Urinary bladder (tissue), 3 donors: ENCODE measurements at regions not wholly inside any gene's neighbourhood (a gene's known extent, or its start where the extent isn't known, plus 50 kb on each side); places are given as distances from the start of the nearest gene placed in this dataset.

ENCODE experiments used
- DNase-seq: peaks from one replicate; pipeline ENCODE4 v3.0.0-alpha.2; 2015; ENCODE audit errors: extremely low spot score
- H3K27ac ChIP-seq: one replicate; pipeline ENCODE4 v1.5.1; 2013; ENCODE audit warnings: low read depth, mild to moderate bottlenecking, moderate library complexity
- H3K36me3 ChIP-seq: one replicate; pipeline ENCODE4 v1.6.1; 2013; ENCODE audit warnings: mild to moderate bottlenecking, moderate library complexity; ENCODE audit not compliant: insufficient read depth
- H3K4me1 ChIP-seq: one replicate; pipeline ENCODE4 v1.6.1; 2013; ENCODE audit warnings: mild to moderate bottlenecking, moderate library complexity; ENCODE audit not compliant: insufficient read depth
- H3K4me3 ChIP-seq: one replicate; pipeline ENCODE4 v1.5.1; 2013; ENCODE audit warnings: low read depth, low read length
- WGBS: extraction: QIAGEN DNeasy Blood & Tissue Kit; methylation state at CpG from one replicate; pipeline ENCODE4 v1.1.7; 2013; 5-methylcytosine and 5-hydroxymethylcytosine counted together
- donor health status: healthy with polysubstance abuse.
- donor health status: healthy.

- H3K4me1 ChIP-seq: no peaks in the 10 kb centered on the region
- no peak overlapping the region for H3K27ac ChIP-seq
- WGBS: 86% methylated on average over 17 of the region's 17 CpGs
- DNase-seq: no peak
- H3K4me3 ChIP-seq: no peak overlapping the region
- H3K36me3 ChIP-seq: no peaks in the 10 kb centered on the region
Measured at GRCh38 chr11:134640971-134641968, 229.2 kb upstream of the B3GAT1 start.

DNA sequence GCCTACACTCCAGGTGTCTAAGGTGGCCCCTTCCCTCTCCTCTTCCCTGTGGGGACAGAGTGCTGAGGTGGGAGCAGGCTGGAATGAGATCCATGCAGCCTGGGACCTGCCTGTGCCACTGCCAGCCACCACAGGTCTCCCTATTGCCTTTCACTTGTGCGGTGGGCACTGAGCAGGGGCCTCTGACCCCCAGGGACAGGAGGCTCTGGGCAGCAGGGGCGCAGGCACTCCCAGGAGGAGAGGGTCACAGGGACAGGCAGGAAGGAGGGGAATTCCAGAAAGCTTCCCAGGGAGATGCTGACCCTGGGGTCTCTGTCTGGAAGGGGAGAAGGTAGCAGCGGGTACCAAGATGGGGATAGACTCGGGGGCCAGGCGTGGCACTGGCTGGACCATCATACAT is 228.5 kb upstream of the B3GAT1 start:
- H3K4me1 ChIP-seq: no peaks in the 10 kb centered on the region
- no peak for DNase-seq
- no peak overlapping the region for H3K4me3 ChIP-seq
- no peaks in the 10 kb centered on the region for H3K36me3 ChIP-seq
- no peak overlapping the region for H3K27ac ChIP-seq
- 88% methylated on average over 5 of the region's 5 CpGs for WGBS

DNA sequence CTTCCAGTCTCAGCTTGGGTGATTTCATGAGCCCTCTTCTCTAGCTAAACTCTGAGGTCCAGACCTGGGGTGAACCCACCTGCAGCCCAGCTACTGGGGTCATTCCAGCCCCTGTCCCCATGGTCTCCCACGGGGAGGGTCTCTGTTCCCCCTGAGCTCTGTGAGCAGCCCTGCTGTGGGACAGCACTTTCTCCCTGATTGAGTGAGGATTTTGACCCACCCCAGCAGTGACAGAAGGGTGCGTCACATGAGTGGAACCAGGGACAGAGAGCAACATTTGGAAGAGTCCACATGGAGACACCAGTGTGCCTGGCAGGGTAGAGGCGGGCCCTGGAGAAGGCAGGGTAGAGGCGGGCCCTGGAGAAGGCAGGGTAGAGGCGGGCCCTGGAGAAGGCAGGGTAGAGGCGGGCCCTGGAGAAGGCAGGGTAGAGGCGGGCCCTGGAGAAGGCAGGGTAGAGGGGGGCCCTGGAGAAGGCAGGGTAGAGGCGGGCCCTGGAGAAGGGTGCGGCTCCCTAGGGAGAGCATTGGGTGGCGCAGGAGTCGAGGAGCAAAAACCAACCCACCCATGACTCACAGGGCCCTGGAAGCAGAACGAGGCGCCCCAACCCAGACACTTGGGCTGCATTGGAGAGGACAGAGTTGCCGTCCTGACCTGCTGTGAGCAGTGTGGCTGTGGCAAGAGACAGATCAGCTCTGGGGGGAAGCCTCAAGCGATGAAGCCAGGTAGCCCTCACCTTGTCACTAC is 227.7 kb upstream of the B3GAT1 start:
- no peaks in the 10 kb centered on the region for H3K36me3 ChIP-seq
- WGBS: 67% methylated on average over 14 of the region's 15 CpGs
- H3K27ac ChIP-seq: no peak overlapping the region
- H3K4me1 ChIP-seq: no peaks in the 10 kb centered on the region
- H3K4me3 ChIP-seq: no peak overlapping the region
- no peak for DNase-seq

- DNase-seq: no peak
Measured at GRCh38 chr11:134638796-134639430, 226.9 kb upstream of the B3GAT1 start.

GRCh38 chr11:134637091-134638015 is 225.3 kb upstream of the B3GAT1 start:
- no peak for DNase-seq
- Histone ChIP-seq H3K36me3 (no peaks in the 10 kb centered on the region), H3K4me3 (no peak overlapping the region), H3K27ac (no peak overlapping the region), H3K4me1 (no peaks in the 10 kb centered on the region)
- 80% methylated on average over 11 of the region's 11 CpGs for WGBS

More at GRCh38 chr11:134638796-134639430, 226.9 kb upstream of the B3GAT1 start:
- H3K4me3 ChIP-seq: no peak overlapping the region
- no peak overlapping the region for H3K27ac ChIP-seq
- no peaks in the 10 kb centered on the region for H3K36me3 ChIP-seq
- 79% methylated on average over 10 of the region's 10 CpGs for WGBS
- H3K4me1 ChIP-seq: no peaks in the 10 kb centered on the region

DNA sequence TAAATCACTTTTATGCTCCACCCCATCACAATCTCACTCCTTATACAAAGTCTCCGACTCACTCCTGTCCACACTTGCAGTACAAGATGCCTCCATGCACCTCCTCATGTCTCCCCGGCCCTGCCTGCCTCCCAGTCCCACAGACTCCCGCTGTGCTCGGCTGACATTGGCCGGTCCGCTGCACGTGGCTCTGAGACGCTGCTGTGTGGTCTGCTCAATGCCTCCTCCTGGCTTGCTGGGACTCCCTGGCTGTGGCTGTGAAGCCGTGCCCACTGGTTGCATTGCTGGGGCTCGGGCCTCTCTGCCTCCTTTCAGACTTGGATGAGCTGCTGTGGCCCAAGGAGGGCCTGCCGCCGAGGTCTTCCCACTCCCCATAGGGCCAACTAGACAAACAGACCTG is 224.0 kb upstream of the B3GAT1 start:
- Histone ChIP-seq H3K4me1 (no peaks in the 10 kb centered on the region), H3K4me3 (no peak overlapping the region), H3K27ac (no peak overlapping the region), H3K36me3 (no peaks in the 10 kb centered on the region)
- 66% methylated on average over 12 of the region's 12 CpGs for WGBS
- DNase-seq: no peak

GRCh38 chr11:134634897-134635831 is 223.1 kb upstream of the B3GAT1 start:
- Histone ChIP-seq H3K4me3 (no peak overlapping the region), H3K27ac (no peak overlapping the region), H3K4me1 (no peaks in the 10 kb centered on the region), H3K36me3 (no peaks in the 10 kb centered on the region)
- 81% methylated on average over 22 of the region's 22 CpGs for WGBS
- DNase-seq: no peak

GRCh38 chr11:134633276-134633675 is 221.2 kb upstream of the B3GAT1 start:
- Histone ChIP-seq H3K36me3 (no peaks in the 10 kb centered on the region), H3K27ac (no peak overlapping the region), H3K4me3 (no peak overlapping the region), H3K4me1 (no peaks in the 10 kb centered on the region)
- DNase-seq: no peak
- WGBS: 90% methylated on average over 6 of the region's 6 CpGs

DNA sequence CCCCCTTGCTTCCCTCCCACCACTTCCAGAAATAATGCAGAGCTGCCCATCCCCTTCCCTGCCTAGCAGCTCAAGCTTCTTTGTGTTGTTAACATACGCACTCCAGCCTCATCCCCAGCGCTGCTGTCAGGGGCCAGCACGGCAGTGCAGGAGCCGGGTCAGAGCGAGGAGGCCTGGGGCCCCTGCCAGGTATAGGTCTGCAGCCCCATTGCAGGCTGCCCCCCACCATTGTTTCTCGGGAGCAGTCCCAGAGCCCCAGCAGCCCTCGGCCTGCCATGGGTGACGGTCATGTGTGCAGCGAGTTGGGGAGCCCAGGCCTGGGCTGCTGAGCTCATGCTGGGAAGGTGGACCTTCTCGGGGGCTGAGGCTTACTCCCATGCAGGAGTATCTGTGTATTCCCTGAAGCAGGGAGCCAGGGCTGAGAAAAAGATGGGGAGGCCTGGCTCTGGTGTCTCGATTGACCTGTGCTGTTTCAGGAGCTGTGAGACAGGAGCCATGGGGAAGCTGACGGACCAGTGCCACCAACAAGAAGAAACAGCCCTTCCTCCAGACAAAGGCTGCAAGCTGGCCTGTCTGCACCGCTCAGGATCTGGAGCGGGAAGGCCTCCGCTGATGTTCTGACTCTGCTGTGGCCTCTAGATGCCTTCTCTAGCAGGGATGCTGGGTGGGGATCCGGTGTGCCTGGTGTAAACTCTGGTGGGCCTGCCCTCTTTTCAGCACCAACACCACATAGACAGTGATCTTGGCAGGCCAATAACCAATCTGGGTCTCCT is 220.5 kb upstream of the B3GAT1 start:
- Histone ChIP-seq H3K4me3 (no peak overlapping the region), H3K36me3 (no peaks in the 10 kb centered on the region), H3K27ac (no peak overlapping the region), H3K4me1 (no peaks in the 10 kb centered on the region)
- WGBS: 79% methylated on average over 16 of the region's 16 CpGs
- DNase-seq: no peak

- Histone ChIP-seq H3K27ac (no peak overlapping the region), H3K4me3 (no peak overlapping the region), H3K36me3 (no peaks in the 10 kb centered on the region), H3K4me1 (no peaks in the 10 kb centered on the region)
- 82% methylated on average over 13 of the region's 13 CpGs for WGBS
- DNase-seq: no peak
Measured at GRCh38 chr11:134630861-134631260, 218.8 kb upstream of the B3GAT1 start.

DNA sequence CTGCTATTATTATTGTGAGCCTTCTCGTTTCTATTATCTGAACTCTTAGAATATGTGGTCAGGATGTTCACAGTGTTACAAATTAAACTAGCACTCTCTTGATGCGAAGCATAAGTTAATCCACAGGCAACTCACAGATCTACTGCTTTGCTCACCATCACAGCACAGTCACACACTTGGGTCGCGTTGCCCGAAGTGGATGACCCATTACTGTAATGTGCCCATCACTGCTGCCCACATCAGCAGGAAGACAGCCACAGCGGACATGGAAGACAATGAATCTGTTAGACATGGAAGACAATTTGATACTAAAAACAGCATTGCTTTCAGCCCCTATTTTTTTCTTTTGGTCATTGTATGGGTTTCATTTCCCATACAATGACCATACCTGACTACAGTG is 216.4 kb upstream of the B3GAT1 start:
- WGBS: 91% methylated on average over 6 of the region's 6 CpGs
- no peaks in the 10 kb centered on the region for H3K36me3 ChIP-seq
- H3K4me3 ChIP-seq: no peak overlapping the region
- no peak overlapping the region for H3K27ac ChIP-seq
- no peak for DNase-seq
- H3K4me1 ChIP-seq: no peaks in the 10 kb centered on the region
